Psoas muscle (tissue), 7 donors: ENCODE measurements at regions not wholly inside any gene's neighbourhood (a gene's known extent, or its start where the extent isn't known, plus 50 kb on each side); places are given as distances from the start of the nearest gene placed in this dataset.

Experiments used
- ATAC-seq, 4 donors: fragments of 200-7000 bp; cut with Tn5 transposase; one replicate each; pipeline ENCODE4 v1.9.1; 2020; ENCODE audit warnings: moderate library complexity in 3 of 4, mild to moderate bottlenecking in 2 of 4
- DNase-seq, 2 donors: peaks; one replicate each; pipeline ENCODE4 v3.0.0-alpha.2; 2020
- H3K27ac ChIP-seq: fragments of 200-600 bp; one replicate; pipeline ENCODE4 v1.8.0; 2022
- H3K27me3 ChIP-seq, 3 donors: fragments of 200-600 bp in 1 of 3; one replicate each; pipeline versions ENCODE4 v1.6.1 to v1.8.0; 2013 to 2022; ENCODE audit warnings: low read length in 2 of 3, mild to moderate bottlenecking in 2 of 3, moderate library complexity in 1 of 3; ENCODE audit not compliant: insufficient read depth in 3 of 3
- H3K36me3 ChIP-seq, 2 donors: fragments of 200-600 bp in 1 of 2; one replicate each; pipeline versions ENCODE4 v1.6.1 to v1.8.0; 2013 to 2022; ENCODE audit warnings: low read depth in 1 of 2, mild to moderate bottlenecking in 1 of 2, moderate library complexity in 1 of 2; ENCODE audit not compliant: insufficient read depth in 1 of 2
- H3K4me1 ChIP-seq: fragments of 200-600 bp; one replicate; pipeline ENCODE4 v1.8.0; 2022
- H3K4me3 ChIP-seq: fragments of 200-600 bp; one replicate; pipeline ENCODE4 v1.8.0; 2022; ENCODE audit warnings: mild to moderate bottlenecking
- H3K9me3 ChIP-seq: fragments of 200-600 bp; one replicate; pipeline ENCODE4 v1.8.0; 2022
- CTCF ChIP-seq: fragments of 200-600 bp; IDR thresholded peaks from one replicate; pipeline ENCODE4 v1.8.0; 2022; ENCODE audit warnings: antibody characterized with exemption
- WGBS, 3 donors: extraction: QIAGEN DNeasy Blood & Tissue Kit; methylation state at CpG; one replicate each; pipeline versions ENCODE4 v1.1.6 to v1.1.7; 2013; 5-methylcytosine and 5-hydroxymethylcytosine counted together
- intact Hi-C, 2 donors: fragments of 100-400 bp; cut with DNase I; formaldehyde crosslinking; loops; one replicate each; pipeline versions ENCODE4 v1.11.0 to v1.14.2; 2022
- donor health status: healthy with polysubstance abuse.
- donor health status: DM: no; HTN: no; CAD: no; lungs with moderate emphysema.
- donor health status: Bipolar disorder and iron deficiency.
- donor health status: healthy.
- donor health status: DM: yes; HTN: yes; CAD: no.
- donor health status: DM: no; HTN: no; CAD: no.
- donor health status: DM: yes; HTN: yes; CAD: no.

- DNase-seq: no peak
- H3K27ac ChIP-seq: no peak overlapping the region
- H3K4me1 ChIP-seq: no peaks in the 10 kb centered on the region
- TF ChIP-seq CTCF: no peak
- H3K9me3 ChIP-seq: peaks cover 8% of the 10 kb centered on the region
- no peak for ATAC-seq
- H3K36me3 ChIP-seq: no peaks in the 10 kb centered on the region
- 21 to 25% (median 21%) methylated on average over 2 of the region's 2 CpGs for WGBS, 3 donors
- H3K27me3 ChIP-seq: no peaks in the 10 kb centered on the region
- H3K4me3 ChIP-seq: no peak overlapping the region
- intact Hi-C loops: no loop called here
These were observed 172.3 kb downstream of the UBE2E3 start for GRCh38 chr2:181152701-181153100.

GRCh38 chr2:181153886-181154285 lies 173.5 kb downstream of the UBE2E3 start:
- TF ChIP-seq CTCF: no peak
- WGBS, 3 donors: 40 to 61% (median 55%) methylated on average over 1 of the region's 1 CpG
- no peak overlapping the region for H3K27ac ChIP-seq
- DNase-seq (no peak), ATAC-seq (no peak)
- no peaks in the 10 kb centered on the region for H3K27me3 ChIP-seq
- H3K9me3 ChIP-seq: peaks cover 8% of the 10 kb centered on the region
- no peaks in the 10 kb centered on the region for H3K36me3 ChIP-seq
- no peaks in the 10 kb centered on the region for H3K4me1 ChIP-seq
- no peak overlapping the region for H3K4me3 ChIP-seq
- intact Hi-C loops: no loop called here

- ATAC-seq (no peak), DNase-seq (no peak)
- H3K4me1 ChIP-seq: no peaks in the 10 kb centered on the region
- no peak overlapping the region for H3K4me3 ChIP-seq
- no peaks in the 10 kb centered on the region for H3K27me3 ChIP-seq
- intact Hi-C loops: no loop called here
- no peak for TF ChIP-seq CTCF
- peaks cover 8% of the 10 kb centered on the region for H3K9me3 ChIP-seq
- H3K36me3 ChIP-seq: no peaks in the 10 kb centered on the region
- 86 to 93% (median 87%) methylated on average over 4 of the region's 4 CpGs for WGBS, 3 donors
- H3K27ac ChIP-seq: no peak overlapping the region
These were observed 176.9 kb downstream of the UBE2E3 start for GRCh38 chr2:181157326-181157725.

GRCh38 chr2:181158427-181158826 lies 178.0 kb downstream of the UBE2E3 start:
- WGBS, 3 donors: 51 to 61% (median 52%) methylated on average over 1 of the region's 1 CpG
- H3K27me3 ChIP-seq: no peaks in the 10 kb centered on the region
- ATAC-seq (no peak), DNase-seq (no peak)
- TF ChIP-seq CTCF: no peak
- H3K27ac ChIP-seq: no peak overlapping the region
- H3K4me1 ChIP-seq: no peaks in the 10 kb centered on the region
- peaks cover 8% of the 10 kb centered on the region for H3K9me3 ChIP-seq
- no peaks in the 10 kb centered on the region for H3K36me3 ChIP-seq
- no peak overlapping the region for H3K4me3 ChIP-seq
- intact Hi-C loops: no loop called here

- Histone ChIP-seq H3K9me3 (peaks cover 3% of the 10 kb centered on the region), H3K4me3 (no peak overlapping the region), H3K36me3 (no peaks in the 10 kb centered on the region), H3K4me1 (no peaks in the 10 kb centered on the region), H3K27ac (no peak overlapping the region), H3K27me3 (no peaks in the 10 kb centered on the region)
- intact Hi-C loops: no loop called here
- no peak for TF ChIP-seq CTCF
- 100% methylated on average over 1 of the region's 1 CpG for WGBS, 3 donors
- ATAC-seq: no peak
- no peak for DNase-seq
These were observed 181.2 kb downstream of the UBE2E3 start for GRCh38 chr2:181161615-181162014.
